Endothelial cell of umbilical vein (primary cell): ENCODE measurements at regions not wholly inside any gene's neighbourhood (a gene's known extent, or its start where the extent isn't known, plus 50 kb on each side); places are given as distances from the start of the nearest gene placed in this dataset.

Source experiments
- BruUV-seq: library from RNA; stranded (reverse); fragments of 400-500 nt; replicated peaks from 2 replicates; lab custom pipeline; 2021; lab: Mats Ljungman, UMichigan
- CTCF ChIA-PET: fragments of 300-600, 350-600 bp; sonication (Branson Sonifier 250); formaldehyde crosslinking; loops from one replicate; lab custom pipeline; 2021; ENCODE audit warnings: antibody characterized with exemption, inconsistent platforms; lab: Charles Lee
- POLR2A ChIA-PET: fragments of 300-600, 350-600 bp; sonication (Branson Sonifier 250); formaldehyde crosslinking; loops from one replicate; lab custom pipeline; 2021; ENCODE audit warnings: antibody characterized with exemption, inconsistent platforms; lab: Charles Lee
- DNase-seq: peaks from one replicate; pipeline ENCODE4 v3.0.0-alpha.2; 2011; ENCODE audit warnings: low read depth, low spot score
- FAIRE-seq: peaks from 2 replicates; lab custom pipeline; 2011; peaks lifted over from hg19 to GRCh38; lab: Jason Lieb, UNC
- H2AFZ ChIP-seq: 2 replicates; pipeline ENCODE4 v1.6.0; 2012; ENCODE audit warnings: low read depth, low read length, control low read depth, inconsistent platforms
- H3K27ac ChIP-seq: 2 replicates; pipeline ENCODE4 v1.5.1; 2011; ENCODE audit warnings: low read depth, mild to moderate bottlenecking, control low read depth, low read length, moderate library complexity; ENCODE audit not compliant: insufficient read depth
- H3K27me3 ChIP-seq, 2 experiments: 2 replicates each; pipeline versions ENCODE4 v1.6.0 to v1.6.1; 2011; ENCODE audit warnings: low read length in 2 of 2, mixed read lengths in 1 of 2; ENCODE audit not compliant: control insufficient read depth in 2 of 2, insufficient read depth in 2 of 2
- H3K36me3 ChIP-seq, 2 experiments: 2 replicates in 1 of 2; 3 replicates in 1 of 2; pipeline ENCODE4 v1.5.1; 2011; ENCODE audit warnings: low read length in 2 of 2, mild to moderate bottlenecking in 1 of 2, moderate library complexity in 1 of 2; ENCODE audit not compliant: control insufficient read depth in 2 of 2, insufficient read depth in 2 of 2; ENCODE audit errors: extremely low read depth in 1 of 2
- H3K4me1 ChIP-seq: 3 replicates; pipeline ENCODE4 v1.5.1; 2011; ENCODE audit warnings: mild to moderate bottlenecking, low read length; ENCODE audit not compliant: control insufficient read depth, insufficient read depth; ENCODE audit errors: extremely low read depth
- H3K4me2 ChIP-seq: 2 replicates; pipeline ENCODE4 v1.6.1; 2011; ENCODE audit warnings: low read length, control low read depth, mixed read lengths; ENCODE audit not compliant: insufficient read depth
- H3K4me3 ChIP-seq, 3 experiments: fragments of 200-600 bp in 1 of 3; sonication (generic), shearing (Covaris generic) in 1 of 3; replicated peaks in 1 of 3; 2 replicates each; pipeline ENCODE4 v1.5.1; 2011 to 2016; ENCODE audit warnings: control low read depth in 3 of 3, low read length in 3 of 3, mild to moderate bottlenecking in 2 of 3, inconsistent platforms in 1 of 3, low read depth in 1 of 3, moderate library complexity in 1 of 3; ENCODE audit not compliant: insufficient read depth in 1 of 3
- H3K79me2 ChIP-seq: 2 replicates; pipeline ENCODE4 v1.6.0; 2012; ENCODE audit warnings: low read length, inconsistent platforms; ENCODE audit not compliant: control insufficient read depth, insufficient read depth
- H3K9ac ChIP-seq: replicated peaks from 2 replicates; pipeline ENCODE3; 2011; ENCODE audit warnings: low read length, control low read depth; ENCODE audit not compliant: insufficient read depth; ENCODE audit errors: extremely low read depth
- H3K9me1 ChIP-seq: replicated peaks from 3 replicates; pipeline ENCODE4 v1.6.0; 2011; ENCODE audit warnings: mild to moderate bottlenecking, low read length; ENCODE audit not compliant: control insufficient read depth, insufficient read depth; ENCODE audit errors: extremely low read depth
- H3K9me3 ChIP-seq: replicated peaks from 2 replicates; pipeline ENCODE4 v1.5.1; 2012; ENCODE audit warnings: low read length, inconsistent platforms; ENCODE audit not compliant: control insufficient read depth, insufficient read depth
- H4K20me1 ChIP-seq: replicated peaks from 2 replicates; pipeline ENCODE3; 2011; ENCODE audit warnings: mild to moderate bottlenecking, low read length; ENCODE audit not compliant: control insufficient read depth, insufficient read depth; ENCODE audit errors: extremely low read depth
- EZH2 ChIP-seq: IDR thresholded peaks from 2 replicates; pipeline ENCODE4 v1.6.1; 2012; ENCODE audit warnings: borderline replicate concordance, low read depth, mild to moderate bottlenecking, moderate library complexity, low read length, inconsistent platforms; ENCODE audit not compliant: severe bottlenecking
- FOS ChIP-seq: IDR thresholded peaks from 2 replicates; pipeline ENCODE4 v1.6.1; 2011; ENCODE audit warnings: mild to moderate bottlenecking, low read length, moderate library complexity, borderline replicate concordance; ENCODE audit not compliant: insufficient read depth
- GATA2 ChIP-seq: IDR thresholded peaks from 2 replicates; pipeline ENCODE4 v1.7.0; 2011; ENCODE audit warnings: low read depth, mild to moderate bottlenecking, moderate library complexity, mixed read lengths, low read length; ENCODE audit not compliant: insufficient read length, insufficient read depth
- JUN ChIP-seq: IDR thresholded peaks from 2 replicates; pipeline ENCODE4 v1.6.1; 2011; ENCODE audit warnings: borderline replicate concordance, low read depth; ENCODE audit not compliant: insufficient read length, insufficient read depth
- MYC ChIP-seq: IDR thresholded peaks from one replicate; pipeline ENCODE4 v1.6.1; 2011; ENCODE audit warnings: mild to moderate bottlenecking, low read depth, low read length
- POLR2A ChIP-seq: IDR thresholded peaks from 2 replicates; pipeline ENCODE4 v1.6.1; 2012; ENCODE audit warnings: low read depth, mild to moderate bottlenecking, control low read depth, low read length
- POLR2AphosphoS5 ChIP-seq: IDR thresholded peaks from 2 replicates; pipeline ENCODE4 v1.6.1; 2012; ENCODE audit warnings: low read depth, mild to moderate bottlenecking, control low read depth, low read length, moderate library complexity; ENCODE audit not compliant: insufficient read depth
- dilution Hi-C: fragments of 300-500 bp; cut with MboI; formaldehyde crosslinking; loops from one replicate; pipeline ENCODE4 v1.15.0; 2019; ENCODE audit warnings: low sequenced_read_pairs; ENCODE audit not compliant: extremely low pct_ligation_motif_present
- intact Hi-C: fragments of 100-400 bp; cut with micrococcal nuclease; formaldehyde crosslinking; loops from one replicate; pipeline ENCODE4 v1.10.0; 2022
- TF ChIP-seq, protein P1 (sequence below): IDR thresholded peaks from 2 replicates; pipeline ENCODE4 v1.6.1; 2011; ENCODE audit not compliant: insufficient read depth, insufficient read length
- TF ChIP-seq, protein P2 (sequence below), 2 donors: IDR thresholded peaks; 1 replicate in 1 of 2; 2 replicates in 1 of 2; pipeline ENCODE4 v1.5.1; 2011; ENCODE audit warnings: low read length in 2 of 2, mild to moderate bottlenecking in 2 of 2, moderate library complexity in 2 of 2, control low read depth in 1 of 2, inconsistent platforms in 1 of 2, low read depth in 1 of 2; ENCODE audit not compliant: insufficient read depth in 1 of 2; ENCODE audit errors: extremely low read depth in 1 of 2

DNA sequence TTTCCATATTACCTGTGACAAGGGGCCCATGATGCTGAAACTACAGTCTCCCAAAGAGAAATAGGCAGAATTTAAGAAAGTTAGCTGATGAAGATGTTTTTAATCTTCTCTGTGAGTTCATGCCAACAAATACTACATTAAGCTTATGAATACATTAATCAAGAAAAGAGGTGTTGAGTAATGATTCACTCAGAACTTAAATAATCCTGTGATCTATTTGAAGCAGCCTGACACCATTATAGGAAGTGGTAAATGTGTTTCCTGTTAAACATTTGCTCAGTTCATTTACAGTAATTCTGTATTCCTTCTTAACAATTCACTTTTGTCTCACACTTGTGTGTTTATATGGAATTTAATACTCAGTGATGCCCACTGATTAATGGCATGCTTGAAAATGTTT lies 75.0 kb upstream of the IZUMO3 start:
- H3K36me3 ChIP-seq: no peaks in the 10 kb centered on the region

More for the DNA sequence above, 75.0 kb upstream of the IZUMO3 start:
- TF ChIP-seq JUN (no peak), POLR2A (no peak), MYC (no peak), EZH2 (no peak), GATA2 (no peak), FOS (no peak), POLR2AphosphoS5 (no peak)
- TF ChIP-seq, protein P1, sequence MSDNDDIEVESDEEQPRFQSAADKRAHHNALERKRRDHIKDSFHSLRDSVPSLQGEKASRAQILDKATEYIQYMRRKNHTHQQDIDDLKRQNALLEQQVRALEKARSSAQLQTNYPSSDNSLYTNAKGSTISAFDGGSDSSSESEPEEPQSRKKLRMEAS: no peak
- TF ChIP-seq, protein P2, sequence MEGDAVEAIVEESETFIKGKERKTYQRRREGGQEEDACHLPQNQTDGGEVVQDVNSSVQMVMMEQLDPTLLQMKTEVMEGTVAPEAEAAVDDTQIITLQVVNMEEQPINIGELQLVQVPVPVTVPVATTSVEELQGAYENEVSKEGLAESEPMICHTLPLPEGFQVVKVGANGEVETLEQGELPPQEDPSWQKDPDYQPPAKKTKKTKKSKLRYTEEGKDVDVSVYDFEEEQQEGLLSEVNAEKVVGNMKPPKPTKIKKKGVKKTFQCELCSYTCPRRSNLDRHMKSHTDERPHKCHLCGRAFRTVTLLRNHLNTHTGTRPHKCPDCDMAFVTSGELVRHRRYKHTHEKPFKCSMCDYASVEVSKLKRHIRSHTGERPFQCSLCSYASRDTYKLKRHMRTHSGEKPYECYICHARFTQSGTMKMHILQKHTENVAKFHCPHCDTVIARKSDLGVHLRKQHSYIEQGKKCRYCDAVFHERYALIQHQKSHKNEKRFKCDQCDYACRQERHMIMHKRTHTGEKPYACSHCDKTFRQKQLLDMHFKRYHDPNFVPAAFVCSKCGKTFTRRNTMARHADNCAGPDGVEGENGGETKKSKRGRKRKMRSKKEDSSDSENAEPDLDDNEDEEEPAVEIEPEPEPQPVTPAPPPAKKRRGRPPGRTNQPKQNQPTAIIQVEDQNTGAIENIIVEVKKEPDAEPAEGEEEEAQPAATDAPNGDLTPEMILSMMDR (IDR thresholded peaks at IDR 0.05; ENCODE audit: extremely low read depth in 1 of 2, insufficient read depth in 1 of 2, low read depth in 1 of 2, low read length in 2 of 2): no peak
- CTCF ChIA-PET: no interaction called here
- no peaks in the 10 kb centered on the region for H3K79me2 ChIP-seq
- H3K9me3 ChIP-seq: no peaks in the 10 kb centered on the region
- no peak overlapping the region for H2AFZ ChIP-seq
- no peak overlapping the region for H3K4me3 ChIP-seq
- H3K27ac ChIP-seq: no peak overlapping the region
- POLR2A ChIA-PET: no interaction called here
- dilution Hi-C loops: no loop called here
- no peak overlapping the region for H3K9ac ChIP-seq
- H4K20me1 ChIP-seq: no peaks in the 10 kb centered on the region
- FAIRE-seq (no peak), DNase-seq (no peak)
- intact Hi-C loops: no loop called here
- no peaks in the 10 kb centered on the region for H3K4me1 ChIP-seq
- no peaks in the 10 kb centered on the region for H3K27me3 ChIP-seq
- no TSS peak for BruUV-seq
- no peaks in the 10 kb centered on the region for H3K9me1 ChIP-seq
- H3K4me2 ChIP-seq: no peak overlapping the region
